Karpas-422 (cell line): ENCODE measurements at regions not wholly inside any gene's neighbourhood (a gene's known extent, or its start where the extent isn't known, plus 50 kb on each side); places are given as distances from the start of the nearest gene placed in this dataset.
"Not testable (repeated sequence)": the region's sequence is repeated elsewhere in the genome, so short reads cannot be mapped to it uniquely, and the experiment has no call there.

Experiments
- DNase-seq: peaks from one replicate; pipeline ENCODE4 v3.0.0-alpha.2; 2015
- H2AFZ ChIP-seq: fragments of 200-600 bp; sonication (generic); 2 replicates; pipeline ENCODE4 v1.6.1; 2014; ENCODE audit warnings: antibody characterized with exemption, low read length, mixed read lengths
- H3K27ac ChIP-seq: fragments of 200-600 bp; sonication (generic); 2 replicates; pipeline ENCODE4 v1.5.1; 2014; ENCODE audit warnings: mild to moderate bottlenecking, low read length, moderate library complexity
- H3K27me3 ChIP-seq: fragments of 200-600 bp; sonication (generic); 2 replicates; pipeline ENCODE4 v1.6.1; 2014; ENCODE audit warnings: low read length, mixed read lengths
- H3K36me3 ChIP-seq: fragments of 200-600 bp; sonication (generic); 2 replicates; pipeline ENCODE4 v1.6.1; 2014; ENCODE audit warnings: low read length, mixed read lengths; ENCODE audit not compliant: insufficient read depth
- H3K4me1 ChIP-seq: fragments of 200-600 bp; sonication (generic); 2 replicates; pipeline ENCODE4 v1.6.1; 2014; ENCODE audit warnings: mild to moderate bottlenecking, low read length, mixed read lengths
- H3K4me2 ChIP-seq: fragments of 200-600 bp; sonication (generic); 2 replicates; pipeline ENCODE4 v1.6.1; 2014; ENCODE audit warnings: low read length, low read depth, mild to moderate bottlenecking; ENCODE audit not compliant: poor library complexity, severe bottlenecking
- H3K4me3 ChIP-seq: fragments of 200-600 bp; sonication (generic); 2 replicates; pipeline ENCODE4 v1.5.1; 2014; ENCODE audit warnings: mild to moderate bottlenecking, antibody characterized with exemption, low read length, mixed read lengths
- H3K79me2 ChIP-seq: fragments of 200-600 bp; sonication (generic); 2 replicates; pipeline ENCODE4 v1.6.1; 2014; ENCODE audit warnings: mild to moderate bottlenecking, low read length, mixed read lengths
- H3K9ac ChIP-seq: fragments of 200-600 bp; sonication (generic); 2 replicates; pipeline ENCODE4 v1.6.0; 2014; ENCODE audit warnings: low read length
- H3K9me2 ChIP-seq: fragments of 200-600 bp; sonication (generic), shearing (Covaris generic); replicated peaks from 2 replicates; pipeline ENCODE4 v1.6.0; 2014; ENCODE audit warnings: mild to moderate bottlenecking, low read length, moderate library complexity; ENCODE audit not compliant: insufficient read depth
- H3K9me3 ChIP-seq: fragments of 300-700, 200-600 bp; sonication (generic); 2 replicates; pipeline ENCODE4 v1.6.1; 2014; ENCODE audit warnings: low read length, mixed read lengths
- H4K20me1 ChIP-seq: fragments of 200-600 bp; sonication (generic); 2 replicates; pipeline ENCODE4 v1.6.1; 2014; ENCODE audit warnings: mild to moderate bottlenecking, antibody characterized with exemption, low read length, low read depth; ENCODE audit not compliant: insufficient read depth

GRCh38 chr14:88986908-88987307 lies 162.5 kb downstream of the TTC8 start:
- not testable (repeated sequence) for H3K4me2 ChIP-seq, DNase-seq, H3K9ac ChIP-seq, H3K9me2 ChIP-seq, H3K27ac ChIP-seq, H3K4me3 ChIP-seq, H4K20me1 ChIP-seq, H3K4me1 ChIP-seq, H3K79me2 ChIP-seq, H3K27me3 ChIP-seq, H2AFZ ChIP-seq, H3K36me3 ChIP-seq, H3K9me3 ChIP-seq

GRCh38 chr14:88987516-88987915 lies 163.1 kb downstream of the TTC8 start:
- DNase-seq: no peak
- no peak overlapping the region for H3K27ac ChIP-seq
- H3K4me2 ChIP-seq: no peak overlapping the region

GRCh38 chr14:88989911-88990310 lies 165.5 kb downstream of the TTC8 start:
- Histone ChIP-seq H3K36me3 (no peaks in the 10 kb centered on the region), H4K20me1 (no peaks in the 10 kb centered on the region), H2AFZ (no peak overlapping the region), H3K79me2 (no peaks in the 10 kb centered on the region), H3K4me2 (no peak overlapping the region), H3K9ac (no peak overlapping the region), H3K9me2 (peaks cover 5% of the 10 kb centered on the region; the same call in 1 of the 2 replicates), H3K27me3 (0 out of 2 replicates have a peak, but pooled peaks cover 7% of the 10 kb centered on the region), H3K9me3 (no peaks in the 10 kb centered on the region), H3K4me1 (no peaks in the 10 kb centered on the region), H3K27ac (no peak overlapping the region), H3K4me3 (no peak overlapping the region)
- no peak for DNase-seq

More at GRCh38 chr14:88987516-88987915, 163.1 kb downstream of the TTC8 start:
- H3K9me3 ChIP-seq: no peaks in the 10 kb centered on the region
- no peak overlapping the region for H3K4me3 ChIP-seq
- peaks cover 3% of the 10 kb centered on the region; the same call in 1 of the 2 replicates for H3K9me2 ChIP-seq
- no peak overlapping the region for H3K9ac ChIP-seq
- H3K36me3 ChIP-seq: no peaks in the 10 kb centered on the region
- 0 out of 2 replicates have a peak, but pooled peaks cover 7% of the 10 kb centered on the region for H3K27me3 ChIP-seq
- H2AFZ ChIP-seq: no peak overlapping the region
- H4K20me1 ChIP-seq: no peaks in the 10 kb centered on the region
- no peaks in the 10 kb centered on the region for H3K79me2 ChIP-seq
- no peaks in the 10 kb centered on the region for H3K4me1 ChIP-seq

GRCh38 chr14:88990856-88991255 lies 166.4 kb downstream of the TTC8 start:
- Histone ChIP-seq H3K27me3 (0 out of 2 replicates have a peak, but pooled peaks cover 7% of the 10 kb centered on the region), H3K9me2 (peaks cover 5% of the 10 kb centered on the region; the same call in 1 of the 2 replicates), H3K4me1 (no peaks in the 10 kb centered on the region), H4K20me1 (no peaks in the 10 kb centered on the region), H3K9me3 (no peaks in the 10 kb centered on the region), H3K27ac (no peak overlapping the region), H3K4me3 (no peak overlapping the region), H3K9ac (no peak overlapping the region), H3K79me2 (no peaks in the 10 kb centered on the region), H3K4me2 (no peak overlapping the region), H2AFZ (no peak overlapping the region), H3K36me3 (no peaks in the 10 kb centered on the region)
- DNase-seq: no peak

GRCh38 chr14:88992011-88992410 lies 167.6 kb downstream of the TTC8 start:
- Histone ChIP-seq H3K79me2 (no peaks in the 10 kb centered on the region), H3K4me2 (no peak overlapping the region), H3K36me3 (no peaks in the 10 kb centered on the region), H3K4me1 (no peaks in the 10 kb centered on the region), H3K27ac (no peak overlapping the region), H2AFZ (no peak overlapping the region), H3K9ac (no peak overlapping the region), H3K9me2 (peaks cover 5% of the 10 kb centered on the region; the same call in 1 of the 2 replicates), H3K9me3 (no peaks in the 10 kb centered on the region), H3K27me3 (0 out of 2 replicates have a peak, but pooled peaks cover 5% of the 10 kb centered on the region), H4K20me1 (no peaks in the 10 kb centered on the region), H3K4me3 (no peak overlapping the region)
- no peak for DNase-seq

- no peaks in the 10 kb centered on the region for H3K4me1 ChIP-seq
- no peak for DNase-seq
- H3K27me3 ChIP-seq: 0 out of 2 replicates have a peak, but pooled peaks cover 5% of the 10 kb centered on the region
- 0 out of 2 replicates have a peak, but pooled peaks cover 5% of the 10 kb centered on the region for H3K9me2 ChIP-seq
- H3K79me2 ChIP-seq: no peaks in the 10 kb centered on the region
- H3K36me3 ChIP-seq: no peaks in the 10 kb centered on the region
- H3K9me3 ChIP-seq: no peaks in the 10 kb centered on the region
- no peak overlapping the region for H3K4me3 ChIP-seq
- H3K4me2 ChIP-seq: no peak overlapping the region
- no peak overlapping the region for H2AFZ ChIP-seq
- no peak overlapping the region for H3K27ac ChIP-seq
- H3K9ac ChIP-seq: no peak overlapping the region
- no peaks in the 10 kb centered on the region for H4K20me1 ChIP-seq
Measured at GRCh38 chr14:88993946-88994345, 169.5 kb downstream of the TTC8 start.

GRCh38 chr14:88995437-88996198 lies 171.2 kb downstream of the TTC8 start:
- H3K27me3 ChIP-seq: 0 out of 2 replicates have a peak, but pooled peaks cover 5% of the 10 kb centered on the region

GRCh38 chr14:88998027-88998426 lies 173.6 kb downstream of the TTC8 start:
- Histone ChIP-seq H3K9me2 (no peaks in the 10 kb centered on the region), H3K9me3 (no peaks in the 10 kb centered on the region), H3K79me2 (no peaks in the 10 kb centered on the region), H3K27me3 (0 out of 2 replicates have a peak, but pooled peaks cover 2% of the 10 kb centered on the region), H3K4me3 (no peak overlapping the region), H2AFZ (no peak overlapping the region), H3K4me2 (no peak overlapping the region), H4K20me1 (no peaks in the 10 kb centered on the region), H3K4me1 (no peaks in the 10 kb centered on the region), H3K36me3 (no peaks in the 10 kb centered on the region), H3K9ac (no peak overlapping the region), H3K27ac (no peak overlapping the region)
- DNase-seq: no peak

More at GRCh38 chr14:88995437-88996198, 171.2 kb downstream of the TTC8 start:
- no peaks in the 10 kb centered on the region for H3K9me3 ChIP-seq
- H3K9me2 ChIP-seq: 0 out of 2 replicates have a peak, but pooled peaks cover 5% of the 10 kb centered on the region
- H3K27ac ChIP-seq: no peak overlapping the region
- H2AFZ ChIP-seq: no peak overlapping the region
- H3K4me1 ChIP-seq: no peaks in the 10 kb centered on the region
- H4K20me1 ChIP-seq: no peaks in the 10 kb centered on the region
- H3K36me3 ChIP-seq: no peaks in the 10 kb centered on the region
- no peak overlapping the region for H3K9ac ChIP-seq
- H3K4me3 ChIP-seq: no peak overlapping the region
- no peak for DNase-seq
- no peaks in the 10 kb centered on the region for H3K79me2 ChIP-seq
- H3K4me2 ChIP-seq: no peak overlapping the region
